Vagina (tissue), 2 donors: ENCODE measurements at regions not wholly inside any gene's neighbourhood (a gene's known extent, or its start where the extent isn't known, plus 50 kb on each side); places are given as distances from the start of the nearest gene placed in this dataset.

Experiments used
- POLR2A ChIP-seq, 2 donors: fragments of 450-650 bp; IDR thresholded peaks; one replicate each; pipeline ENCODE4 v1.6.1; 2017; ENCODE audit warnings: antibody characterized with exemption in 2 of 2, mild to moderate bottlenecking in 2 of 2, moderate library complexity in 2 of 2
- POLR2AphosphoS5 ChIP-seq, 2 donors: sonication (generic); formaldehyde crosslinking; IDR thresholded peaks; one replicate each; pipeline ENCODE4 v1.9.0; 2017; ENCODE audit warnings: antibody characterized with exemption in 2 of 2, mild to moderate bottlenecking in 2 of 2, low read depth in 1 of 2; ENCODE audit not compliant: insufficient read depth in 1 of 2
- TF ChIP-seq, protein P1 (sequence below), 3 experiments: fragments of 450-650 bp in 2 of 3; fragments of 200-600 bp in 1 of 3; sonication (generic) in 1 of 3; IDR thresholded peaks; one replicate each; pipeline ENCODE4 v1.5.1; 2017 to 2019; ENCODE audit warnings: antibody characterized with exemption in 3 of 3, mild to moderate bottlenecking in 2 of 3, moderate library complexity in 2 of 3

DNA sequence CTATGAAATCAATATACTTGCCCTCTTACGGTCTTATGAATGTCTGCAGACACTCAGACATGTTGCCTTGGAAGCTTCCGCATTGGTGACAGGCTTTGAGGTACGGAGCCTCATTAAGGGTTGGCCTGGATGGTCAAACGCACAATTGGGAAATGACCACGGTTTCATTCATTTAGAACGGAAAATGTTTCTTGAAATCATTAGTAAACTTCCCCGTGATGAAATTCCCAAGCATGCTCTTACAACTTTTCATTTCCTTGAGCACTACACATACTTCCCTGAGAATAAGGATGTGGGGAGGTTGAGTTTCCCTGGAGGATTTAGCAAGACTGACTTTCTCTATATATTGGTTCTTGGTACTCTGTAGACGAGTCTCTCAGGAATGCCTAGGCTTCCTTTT is 146.3 kb downstream of the HLX start:
- TF ChIP-seq, protein P1, sequence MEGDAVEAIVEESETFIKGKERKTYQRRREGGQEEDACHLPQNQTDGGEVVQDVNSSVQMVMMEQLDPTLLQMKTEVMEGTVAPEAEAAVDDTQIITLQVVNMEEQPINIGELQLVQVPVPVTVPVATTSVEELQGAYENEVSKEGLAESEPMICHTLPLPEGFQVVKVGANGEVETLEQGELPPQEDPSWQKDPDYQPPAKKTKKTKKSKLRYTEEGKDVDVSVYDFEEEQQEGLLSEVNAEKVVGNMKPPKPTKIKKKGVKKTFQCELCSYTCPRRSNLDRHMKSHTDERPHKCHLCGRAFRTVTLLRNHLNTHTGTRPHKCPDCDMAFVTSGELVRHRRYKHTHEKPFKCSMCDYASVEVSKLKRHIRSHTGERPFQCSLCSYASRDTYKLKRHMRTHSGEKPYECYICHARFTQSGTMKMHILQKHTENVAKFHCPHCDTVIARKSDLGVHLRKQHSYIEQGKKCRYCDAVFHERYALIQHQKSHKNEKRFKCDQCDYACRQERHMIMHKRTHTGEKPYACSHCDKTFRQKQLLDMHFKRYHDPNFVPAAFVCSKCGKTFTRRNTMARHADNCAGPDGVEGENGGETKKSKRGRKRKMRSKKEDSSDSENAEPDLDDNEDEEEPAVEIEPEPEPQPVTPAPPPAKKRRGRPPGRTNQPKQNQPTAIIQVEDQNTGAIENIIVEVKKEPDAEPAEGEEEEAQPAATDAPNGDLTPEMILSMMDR (IDR thresholded peaks at IDR 0.05) = no peak
- TF ChIP-seq POLR2A (IDR thresholded peaks at IDR 0.05) = no peak
- no peak for TF ChIP-seq POLR2AphosphoS5 (IDR thresholded peaks at IDR 0.05; ENCODE audit: insufficient read depth in 1 of 2, low read depth in 1 of 2)
